HepG2 (cell line): ENCODE measurements at regions not wholly inside any gene's neighbourhood (a gene's known extent, or its start where the extent isn't known, plus 50 kb on each side); places are given as distances from the start of the nearest gene placed in this dataset.

Source experiments
- ARID4A ChIP-seq: sonication (generic); formaldehyde crosslinking; IDR thresholded peaks from 2 replicates; pipeline ENCODE4 v1.5.0; 2020; ENCODE audit warnings: mild to moderate bottlenecking, missing genetic modification reagents, borderline replicate concordance
- FIP1L1 ChIP-seq: fragments of 200-400 bp; formaldehyde crosslinking; IDR thresholded peaks from 2 replicates; pipeline ENCODE4 v1.6.1; 2018; ENCODE audit warnings: low read depth, mild to moderate bottlenecking, low read length, moderate library complexity, borderline replicate concordance; ENCODE audit not compliant: insufficient read depth
- MAX ChIP-seq: IDR thresholded peaks from 2 replicates; pipeline ENCODE4 v1.6.1; 2012; ENCODE audit warnings: inconsistent platforms
- PAXIP1 ChIP-seq: sonication (generic); formaldehyde crosslinking; conservative IDR thresholded peaks from 2 replicates; pipeline ENCODE4 v1.4.0; 2020; ENCODE audit warnings: mild to moderate bottlenecking, missing genetic modification reagents, moderate library complexity
- PTBP1 ChIP-seq: fragments of 200-400 bp; formaldehyde crosslinking; IDR thresholded peaks from 2 replicates; pipeline ENCODE4 v1.6.1; 2018; ENCODE audit warnings: low read length, low read depth; ENCODE audit not compliant: poor library complexity, severe bottlenecking
- RAD21 ChIP-seq: fragments of 450-650 bp; formaldehyde crosslinking; IDR thresholded peaks from 2 replicates; pipeline ENCODE4 v1.5.0; 2020; ENCODE audit warnings: mild to moderate bottlenecking
- SNAPC4 ChIP-seq: sonication (generic); formaldehyde crosslinking; IDR thresholded peaks from 2 replicates; pipeline ENCODE4 v1.4.0; 2020; ENCODE audit warnings: mild to moderate bottlenecking, missing genetic modification reagents
- ZKSCAN8 ChIP-seq: IDR thresholded peaks from 2 replicates; pipeline ENCODE4 v1.6.1; 2016; ENCODE audit warnings: borderline replicate concordance, missing genetic modification reagents, missing compliant biosample characterization
- ZNF230 ChIP-seq: sonication (generic); formaldehyde crosslinking; IDR thresholded peaks from 2 replicates; pipeline ENCODE4 v1.4.0; 2020; ENCODE audit warnings: mild to moderate bottlenecking, missing genetic modification reagents
- ZNF280D ChIP-seq: sonication (generic); formaldehyde crosslinking; IDR thresholded peaks from 2 replicates; pipeline ENCODE4 v1.5.1; 2020; ENCODE audit warnings: mild to moderate bottlenecking, missing genetic modification reagents
- ZNF510 ChIP-seq: sonication (generic); formaldehyde crosslinking; IDR thresholded peaks from 2 replicates; pipeline ENCODE4 v1.4.0; 2020; ENCODE audit warnings: low read depth, mild to moderate bottlenecking, missing genetic modification reagents

- TF ChIP-seq ARID4A (CRISPR knock-in tag) = peak; percentile 74; the same call in 1 of the 2 replicates
- no peak; the same call in 1 of the 2 replicates for TF ChIP-seq SNAPC4 (CRISPR knock-in tag)
- no peak for TF ChIP-seq FIP1L1
- peak; percentile 91 for TF ChIP-seq ZKSCAN8 (CRISPR knock-in tag)
- TF ChIP-seq ZNF230 (CRISPR knock-in tag) = peak; percentile 65; the same call in 1 of the 2 replicates
- TF ChIP-seq ZNF510 = peak; percentile 66; the same call in 1 of the 2 replicates
- TF ChIP-seq ZNF280D (CRISPR knock-in tag) = peak; percentile 97
- TF ChIP-seq PAXIP1 = peak; percentile 91
- peak; percentile 85 for TF ChIP-seq MAX
- no peak for TF ChIP-seq PTBP1
- TF ChIP-seq RAD21 = peak; percentile 93
These were observed 198.7 kb upstream of the EEA1 start (continued) for GRCh38 chr12:93127582-93128331.
